Thyroid gland (tissue), 4 donors: ENCODE measurements at regions not wholly inside any gene's neighbourhood (a gene's known extent, or its start where the extent isn't known, plus 50 kb on each side); places are given as distances from the start of the nearest gene placed in this dataset.

Source experiments
- POLR2A ChIP-seq, 2 donors: fragments of 450-650 bp; IDR thresholded peaks; one replicate each; pipeline ENCODE4 v1.6.1; 2017; ENCODE audit warnings: antibody characterized with exemption in 2 of 2, mild to moderate bottlenecking in 2 of 2, moderate library complexity in 1 of 2
- TF ChIP-seq, protein P1 (sequence below), 6 experiments: fragments of 200-600 bp in 3 of 6; fragments of 450-650 bp in 3 of 6; sonication (generic) in 3 of 6; IDR thresholded peaks; one replicate each; pipeline ENCODE4 v1.5.1; 2016 to 2019; ENCODE audit warnings: antibody characterized with exemption in 6 of 6, mild to moderate bottlenecking in 2 of 6, inconsistent platforms in 1 of 6, moderate library complexity in 1 of 6

DNA sequence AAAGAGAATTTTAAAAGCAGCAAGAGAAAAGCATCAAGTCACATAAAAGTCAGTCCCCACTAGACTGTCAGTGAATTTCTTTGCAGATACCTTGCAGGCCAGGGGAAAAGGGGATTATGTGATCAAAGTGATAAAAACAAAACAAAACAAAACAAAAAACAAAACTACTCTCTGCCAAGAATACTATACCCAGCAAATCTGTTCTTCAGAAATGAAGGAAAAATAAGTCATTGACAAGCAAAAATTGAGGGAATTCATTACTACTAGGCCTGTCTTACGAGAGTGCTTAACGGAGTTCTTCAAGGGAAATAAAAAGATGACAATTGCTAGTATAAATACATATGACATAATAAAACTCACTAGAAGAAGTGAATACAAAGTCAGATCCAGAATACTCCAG lies 245.5 kb upstream of the CHST9 start:
- TF ChIP-seq, protein P1, sequence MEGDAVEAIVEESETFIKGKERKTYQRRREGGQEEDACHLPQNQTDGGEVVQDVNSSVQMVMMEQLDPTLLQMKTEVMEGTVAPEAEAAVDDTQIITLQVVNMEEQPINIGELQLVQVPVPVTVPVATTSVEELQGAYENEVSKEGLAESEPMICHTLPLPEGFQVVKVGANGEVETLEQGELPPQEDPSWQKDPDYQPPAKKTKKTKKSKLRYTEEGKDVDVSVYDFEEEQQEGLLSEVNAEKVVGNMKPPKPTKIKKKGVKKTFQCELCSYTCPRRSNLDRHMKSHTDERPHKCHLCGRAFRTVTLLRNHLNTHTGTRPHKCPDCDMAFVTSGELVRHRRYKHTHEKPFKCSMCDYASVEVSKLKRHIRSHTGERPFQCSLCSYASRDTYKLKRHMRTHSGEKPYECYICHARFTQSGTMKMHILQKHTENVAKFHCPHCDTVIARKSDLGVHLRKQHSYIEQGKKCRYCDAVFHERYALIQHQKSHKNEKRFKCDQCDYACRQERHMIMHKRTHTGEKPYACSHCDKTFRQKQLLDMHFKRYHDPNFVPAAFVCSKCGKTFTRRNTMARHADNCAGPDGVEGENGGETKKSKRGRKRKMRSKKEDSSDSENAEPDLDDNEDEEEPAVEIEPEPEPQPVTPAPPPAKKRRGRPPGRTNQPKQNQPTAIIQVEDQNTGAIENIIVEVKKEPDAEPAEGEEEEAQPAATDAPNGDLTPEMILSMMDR (IDR thresholded peaks at IDR 0.05): no peak
- no peak for TF ChIP-seq POLR2A (IDR thresholded peaks at IDR 0.05)
